Stimulated activated CD8-positive, alpha-beta memory T cell treated with anti-CD3 and anti-CD28 coated beads, Interleukin-15, amount 100 ng/mL, for 1 hour (primary cell): ENCODE measurements at regions not wholly inside any gene's neighbourhood (a gene's known extent, or its start where the extent isn't known, plus 50 kb on each side); places are given as distances from the start of the nearest gene placed in this dataset.
"Not testable (repeated sequence)": the region's sequence is repeated elsewhere in the genome, so short reads cannot be mapped to it uniquely, and the experiment has no call there.

Experiments used
- DNase-seq: peaks from one replicate; pipeline ENCODE4 v3.0.0-alpha.2; 2020; ENCODE audit warnings: low read depth

GRCh38 chr5:14942212-14942611 is 70.6 kb upstream of the ANKH start:
- no peak for DNase-seq

GRCh38 chr5:14937254-14937653 is 65.7 kb upstream of the ANKH start:
- no peak for DNase-seq

GRCh38 chr5:14936588-14936987 is 65.0 kb upstream of the ANKH start:
- no peak for DNase-seq

GRCh38 chr5:14935341-14935740 is 63.8 kb upstream of the ANKH start:
- DNase-seq: no peak

GRCh38 chr5:14932902-14933469 is 61.4 kb upstream of the ANKH start:
- DNase-seq: no peak

GRCh38 chr5:14930486-14930885 is 58.9 kb upstream of the ANKH start:
- DNase-seq: no peak

GRCh38 chr5:14929293-14930065 is 57.9 kb upstream of the ANKH start:
- no peak for DNase-seq

GRCh38 chr5:14928661-14929060 is 57.1 kb upstream of the ANKH start:
- DNase-seq: no peak

GRCh38 chr5:14925326-14925725 is 53.7 kb upstream of the ANKH start:
- DNase-seq: no peak

GRCh38 chr5:14922952-14923351 is 51.4 kb upstream of the ANKH start:
- DNase-seq: not testable (repeated sequence)

GRCh38 chr5:14922456-14922855 is 50.9 kb upstream of the ANKH start:
- no peak for DNase-seq
